HG03457 (cell line): ENCODE measurements at regions not wholly inside any gene's neighbourhood (a gene's known extent, or its start where the extent isn't known, plus 50 kb on each side); places are given as distances from the start of the nearest gene placed in this dataset.

ENCODE experiments used
- ATAC-seq: cut with Tn5 transposase; IDR thresholded peaks from one replicate; pipeline ENCODE4 v1.9.1; 2021; ENCODE audit warnings: moderate number of reproducible peaks; ENCODE audit not compliant: unreplicated experiment

DNA sequence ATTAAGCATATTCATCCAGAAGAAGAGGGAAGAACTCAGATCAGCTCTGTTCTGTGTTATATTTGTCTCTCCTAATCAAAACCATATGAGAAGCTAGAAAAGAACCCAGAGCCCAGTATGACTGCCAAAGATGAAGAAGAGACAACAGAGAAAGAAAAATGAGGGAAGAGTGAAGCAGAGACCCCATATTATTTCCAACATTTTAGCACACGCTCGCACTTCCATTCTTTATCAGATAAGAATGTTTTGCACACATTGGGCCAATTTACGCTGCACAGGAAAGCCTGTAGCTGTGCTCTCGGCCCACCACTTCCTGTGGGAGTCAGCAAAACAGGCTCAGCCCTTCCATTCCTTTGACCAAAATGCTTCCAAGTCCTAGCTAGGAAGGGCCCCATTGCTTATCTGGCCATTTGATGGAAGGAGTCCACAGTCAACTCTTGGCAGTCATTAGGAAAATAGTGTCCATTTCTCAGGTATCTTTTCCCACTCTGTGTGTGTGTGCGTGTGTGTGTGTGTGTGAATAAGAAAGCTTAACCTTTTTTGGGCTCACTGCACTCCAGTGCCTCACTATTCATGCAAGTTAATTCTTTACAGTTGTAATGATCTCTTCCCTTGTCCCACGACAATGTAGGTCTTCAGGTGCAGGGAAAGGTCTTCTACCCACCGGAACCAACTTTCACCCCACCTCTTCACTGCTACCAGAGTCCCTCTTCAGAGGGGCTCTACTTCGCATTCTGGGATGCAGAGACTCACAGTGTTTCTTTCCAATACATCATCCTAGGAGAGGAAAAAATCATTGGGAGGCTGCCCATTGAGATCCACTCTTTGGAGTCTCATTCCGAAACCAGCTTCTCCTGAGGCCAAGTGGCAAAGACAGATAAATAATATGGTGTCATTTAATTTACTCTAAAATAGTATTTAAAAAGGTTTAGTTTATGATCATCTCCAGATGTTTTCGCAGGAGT lies 237.5 kb downstream of the COG6 start:
- ATAC-seq = no peak

DNA sequence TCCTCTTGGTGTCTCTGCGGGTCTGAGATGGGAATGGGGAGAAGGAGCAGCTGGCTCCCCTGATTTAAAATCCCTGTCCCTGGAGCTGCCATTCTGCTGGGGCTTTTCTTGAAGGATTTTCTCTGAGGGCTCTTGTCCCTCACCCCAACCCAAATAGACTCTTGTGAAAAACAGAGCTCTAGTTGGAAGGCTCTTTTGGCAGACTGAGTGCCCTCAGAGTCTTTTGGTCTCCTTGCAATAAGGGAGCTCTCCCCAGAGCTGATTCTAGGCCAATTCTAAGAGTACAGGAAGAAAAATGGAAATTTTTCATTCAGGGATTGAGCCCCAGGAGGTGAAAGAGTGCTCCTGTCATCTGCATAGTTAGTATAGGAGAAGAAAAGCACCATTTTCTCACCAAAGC lies 238.3 kb downstream of the COG6 start:
- no peak for ATAC-seq

DNA sequence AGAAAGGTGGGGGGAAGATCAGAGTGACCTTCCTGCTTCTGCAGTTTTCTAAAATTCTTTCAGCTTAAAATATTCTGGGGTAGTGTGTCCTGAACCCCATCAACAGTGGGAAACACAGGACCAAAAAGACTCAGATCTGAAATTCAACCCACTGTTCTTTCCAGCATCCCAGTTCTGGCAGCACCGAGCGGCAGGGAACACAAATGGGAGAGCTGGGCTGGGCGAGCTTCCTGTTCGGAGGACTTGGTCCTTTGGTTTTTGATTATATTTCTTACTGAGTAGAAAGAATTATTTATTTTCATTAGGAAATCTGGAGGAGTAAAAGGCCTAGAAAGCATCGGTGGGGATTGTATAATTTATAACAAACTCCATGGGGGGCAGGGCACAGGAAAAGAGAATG lies 239.1 kb downstream of the COG6 start:
- ATAC-seq = no peak

DNA sequence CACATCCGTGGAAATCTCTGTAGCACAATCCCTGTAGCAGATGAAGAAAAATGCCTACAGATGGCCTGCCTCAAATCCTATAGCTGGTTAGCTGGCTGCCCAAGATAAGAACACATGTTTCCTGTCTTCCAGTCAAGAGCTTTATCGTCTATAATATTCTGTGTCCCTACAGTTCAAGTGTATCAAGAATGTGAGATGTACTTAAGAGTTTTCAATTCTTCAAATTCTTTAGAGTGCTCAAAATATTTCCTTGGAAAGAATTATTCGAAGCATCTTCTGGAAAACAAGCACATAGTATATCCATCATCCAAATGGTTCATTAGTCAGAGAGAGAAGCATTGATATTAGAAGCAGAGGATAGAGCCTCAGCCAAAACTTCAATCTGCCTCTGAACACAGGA lies 239.8 kb downstream of the COG6 start:
- ATAC-seq = no peak

DNA sequence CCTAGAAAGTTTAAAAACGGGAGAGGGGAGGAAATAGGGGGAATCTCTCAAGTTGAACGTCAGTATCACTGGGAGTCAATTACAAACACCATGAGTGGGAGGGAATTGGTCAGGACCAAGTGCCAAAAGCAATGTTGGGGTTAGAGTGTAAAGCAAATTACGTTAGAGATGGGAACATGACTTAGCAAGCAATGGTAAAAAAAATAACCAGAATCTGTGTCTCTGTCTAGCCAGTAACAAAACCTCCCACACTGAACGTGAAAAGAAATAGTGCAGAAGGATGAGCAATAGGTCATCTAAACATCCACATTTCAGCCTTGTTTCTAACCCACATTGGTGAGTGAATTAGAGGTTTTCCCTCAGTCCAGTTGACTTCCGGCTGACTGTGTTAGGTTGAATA lies 242.2 kb downstream of the COG6 start:
- ATAC-seq = no peak

DNA sequence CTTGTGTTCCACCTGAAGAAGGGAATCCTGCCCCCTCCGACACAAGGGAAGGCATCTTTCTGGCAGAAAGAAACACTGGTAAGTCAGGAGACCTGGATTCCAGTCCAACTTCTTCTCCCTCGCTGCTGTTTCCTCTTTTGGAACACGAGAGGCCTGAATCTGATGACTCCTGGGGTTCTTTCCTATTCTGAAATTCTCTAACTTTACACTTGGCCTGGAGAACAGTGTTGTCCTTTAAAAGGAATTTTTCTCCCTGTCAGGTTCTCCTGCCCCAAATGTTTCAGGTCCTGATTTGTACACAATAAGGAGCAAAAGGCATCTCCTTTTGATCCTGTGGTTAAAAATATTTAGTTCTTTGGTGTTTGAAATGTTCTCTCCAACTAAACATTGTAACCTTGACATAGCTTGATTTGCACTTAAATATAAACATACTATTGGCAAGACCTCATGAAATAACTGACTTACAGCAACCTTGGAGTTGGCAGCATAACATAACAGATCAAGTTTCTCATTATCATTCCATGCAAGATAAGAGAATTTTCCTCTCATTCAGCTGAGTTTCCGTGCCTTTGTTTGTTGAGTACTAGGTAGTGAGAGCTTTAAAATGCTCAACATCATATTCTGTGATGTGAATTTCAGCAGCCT lies 244.8 kb downstream of the COG6 start:
- no peak for ATAC-seq

DNA sequence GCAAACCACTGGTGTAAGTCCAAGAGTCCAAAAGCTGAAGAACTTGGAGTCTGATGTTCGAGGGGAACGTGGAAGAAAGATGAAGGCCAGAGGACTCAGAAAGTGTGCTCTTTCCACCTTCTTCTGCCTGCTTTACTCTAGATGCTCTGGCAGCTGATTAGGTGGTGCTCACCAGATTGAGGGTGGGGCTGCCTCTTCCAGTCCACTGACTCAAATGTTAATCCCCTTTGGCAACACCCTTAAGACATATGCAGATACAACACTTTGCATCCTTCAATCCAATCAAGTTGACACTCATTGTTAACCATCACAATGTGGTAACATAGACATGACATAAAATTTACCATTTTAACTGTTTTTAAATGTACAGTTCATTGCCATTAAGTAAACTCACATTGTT lies 249.5 kb downstream of the COG6 start:
- no peak for ATAC-seq

DNA sequence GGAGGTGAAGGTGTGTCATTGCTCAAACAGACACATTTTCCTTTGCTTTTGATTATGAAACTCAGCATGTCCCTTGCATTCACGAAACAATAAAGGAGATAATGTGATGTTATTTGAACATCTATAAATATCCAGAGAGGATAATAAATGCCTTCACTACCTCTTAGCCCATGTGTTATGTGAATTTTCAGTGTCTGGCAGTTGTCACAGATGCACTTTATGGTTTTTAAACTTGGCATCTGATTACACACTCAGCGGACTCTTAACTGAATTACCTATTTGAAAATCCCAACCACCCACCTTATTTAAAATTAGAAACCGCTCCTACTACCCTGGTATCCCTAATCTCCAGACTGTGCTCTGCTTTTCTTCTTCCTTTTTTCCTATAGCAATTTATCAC lies 254.2 kb downstream of the COG6 start:
- no peak for ATAC-seq

DNA sequence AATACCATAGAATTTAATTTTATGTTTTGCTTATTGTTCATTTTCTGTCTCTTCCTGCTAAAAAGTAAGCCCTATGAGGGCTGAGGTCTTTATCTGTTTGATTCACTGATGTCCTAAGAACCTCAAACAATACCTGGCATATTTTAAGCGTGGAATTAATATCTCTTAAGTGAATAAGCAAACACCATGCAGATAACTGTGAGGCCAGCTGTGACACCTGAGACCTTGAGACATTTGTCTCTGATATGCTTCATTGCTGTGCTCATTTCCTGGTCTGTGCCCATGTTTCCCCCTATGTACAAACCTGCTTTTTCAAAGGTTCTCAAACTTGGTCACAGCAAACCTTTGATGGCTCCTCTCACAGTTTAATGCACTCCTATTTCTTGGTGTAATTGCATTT lies 254.6 kb downstream of the COG6 start:
- no peak for ATAC-seq

DNA sequence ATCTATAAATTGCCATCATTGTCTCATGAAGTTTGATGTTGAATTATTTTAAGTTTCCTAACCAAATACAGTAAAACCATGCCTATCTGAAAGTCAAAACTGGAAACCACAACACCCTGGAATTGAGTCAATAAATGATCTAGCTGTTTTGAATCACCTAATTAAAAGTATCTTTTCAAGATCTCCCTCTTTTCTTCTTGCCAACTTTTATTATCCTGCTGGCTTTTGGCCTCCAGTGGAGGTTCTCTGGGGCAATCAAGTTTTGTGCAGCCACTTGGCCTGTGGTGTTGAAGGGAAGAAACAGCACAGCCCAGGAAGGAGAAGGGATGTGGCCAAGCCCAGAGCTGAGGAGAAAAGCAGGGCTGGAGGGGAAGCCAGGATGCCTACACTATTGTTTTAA lies 255.4 kb downstream of the COG6 start:
- ATAC-seq = no peak

DNA sequence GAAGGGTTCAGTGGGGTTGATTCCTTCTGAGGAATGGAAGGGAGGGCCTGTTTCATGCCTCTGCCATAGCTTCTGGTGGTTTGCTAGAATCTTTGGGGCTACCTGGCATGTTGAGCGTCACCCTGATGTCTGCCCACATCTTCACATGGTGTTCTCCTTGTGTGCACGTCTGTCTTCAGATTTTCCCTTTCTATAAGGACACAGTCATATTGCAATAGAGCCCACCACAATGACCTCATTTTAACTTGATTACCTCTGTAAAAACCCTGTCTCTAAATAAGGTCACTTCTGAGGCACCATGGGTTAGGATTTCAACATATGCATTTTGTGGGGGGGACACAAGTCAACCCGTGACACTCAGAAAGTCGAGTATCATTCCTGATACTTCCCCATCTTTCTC lies 257.9 kb downstream of the COG6 start:
- ATAC-seq = no peak

DNA sequence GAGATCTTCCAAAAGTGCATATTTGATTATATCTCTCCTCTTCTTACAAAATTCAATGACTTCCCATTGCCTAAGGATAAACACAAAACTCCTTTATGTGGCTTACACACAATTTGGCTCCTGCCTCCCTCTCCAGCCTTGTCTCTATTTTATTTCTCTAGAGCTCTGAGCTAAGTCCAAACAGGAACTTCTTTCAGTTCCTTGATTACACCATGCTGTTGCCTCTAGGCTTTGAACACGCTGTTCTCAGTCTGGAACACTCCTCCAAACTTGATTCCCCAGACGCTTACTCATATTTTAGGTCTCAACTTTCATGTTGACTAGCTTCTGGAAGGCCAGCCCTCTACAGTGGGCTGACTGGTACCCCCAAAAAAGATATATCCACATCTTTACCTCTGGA lies 258.5 kb downstream of the COG6 start:
- no peak for ATAC-seq

DNA sequence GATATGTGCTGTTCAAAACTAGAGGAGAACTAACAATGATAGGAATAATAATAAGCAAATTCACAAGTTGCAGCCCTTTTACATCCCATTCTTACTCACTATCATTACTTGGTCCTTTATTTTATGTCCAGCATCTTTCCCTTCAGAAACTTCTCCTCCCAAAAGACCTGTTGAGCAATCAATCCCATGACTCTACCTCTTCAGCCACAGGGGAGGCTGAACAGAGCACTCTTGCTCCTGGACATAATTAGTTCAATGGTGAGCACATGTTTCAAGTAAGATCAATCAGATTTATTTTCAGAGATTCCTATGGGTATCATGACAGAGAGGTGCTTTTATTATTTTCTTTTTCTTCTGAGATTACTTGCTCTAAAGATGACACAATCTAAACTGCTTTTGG lies 260.0 kb downstream of the COG6 start:
- ATAC-seq = no peak

DNA sequence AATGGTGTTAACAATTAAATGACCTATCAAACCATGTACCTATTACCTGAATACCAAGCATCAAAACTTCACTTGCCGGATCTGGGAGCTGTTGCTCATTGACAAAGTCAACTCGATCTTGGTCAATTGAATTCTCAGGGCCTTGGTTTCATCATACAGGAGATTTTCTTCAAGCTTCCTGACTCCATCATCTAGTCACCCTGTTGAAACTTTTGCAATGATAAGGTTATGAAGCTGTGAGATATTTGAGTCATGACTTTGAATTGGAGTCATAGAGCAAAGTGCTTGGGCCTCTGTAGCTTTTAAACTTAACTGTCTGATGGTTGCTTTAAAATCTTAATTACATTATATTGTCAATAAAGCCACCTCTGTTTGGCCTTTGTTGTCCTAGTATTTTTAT lies 260.9 kb downstream of the COG6 start:
- ATAC-seq = no peak

DNA sequence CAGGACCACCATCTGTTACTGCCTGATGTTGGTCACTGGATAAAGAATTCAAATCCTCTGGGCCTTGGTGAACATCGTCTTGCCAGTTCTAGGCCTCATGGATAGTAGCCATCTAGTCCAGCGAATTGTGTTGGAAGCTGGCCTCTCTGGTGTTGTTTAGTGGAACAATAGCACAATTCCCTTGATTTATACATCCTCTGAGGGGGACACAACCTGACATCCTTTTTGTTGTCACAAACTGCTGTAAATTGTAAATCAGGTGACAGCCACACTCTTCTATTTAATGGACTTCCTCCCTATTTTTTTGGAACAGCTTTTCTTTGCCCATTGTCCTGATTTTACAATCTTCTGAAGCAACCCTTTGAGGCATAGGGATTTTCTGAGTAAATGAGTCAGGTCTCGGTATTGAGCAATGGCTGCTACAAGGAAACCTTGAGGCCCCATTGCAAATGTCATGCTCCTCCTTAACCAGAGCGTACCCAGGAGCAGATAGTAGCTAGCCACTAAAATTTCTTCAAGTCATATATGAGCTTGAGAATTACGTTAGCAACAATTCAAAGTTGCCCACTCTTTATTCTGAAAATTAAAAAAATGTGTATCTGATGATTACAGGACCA lies 263.3 kb downstream of the COG6 start:
- no peak for ATAC-seq

DNA sequence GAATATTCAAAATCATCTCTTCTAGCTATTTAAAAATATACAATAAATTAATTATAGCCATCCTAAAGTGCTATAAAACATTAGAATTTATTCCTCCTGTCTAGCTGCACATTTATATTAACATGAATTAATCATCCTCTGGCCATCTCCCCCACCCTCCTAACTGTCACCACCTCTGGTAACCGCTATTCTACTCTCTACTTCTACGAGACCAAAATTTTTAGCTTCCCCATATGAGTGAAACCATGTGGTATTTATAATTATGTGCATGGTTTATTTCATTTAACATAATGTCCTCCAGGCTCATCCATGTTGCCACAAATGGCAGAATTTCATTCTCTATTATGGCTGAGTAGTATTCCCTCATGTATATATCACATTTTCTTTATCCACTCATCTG lies 265.2 kb downstream of the COG6 start:
- ATAC-seq = no peak

DNA sequence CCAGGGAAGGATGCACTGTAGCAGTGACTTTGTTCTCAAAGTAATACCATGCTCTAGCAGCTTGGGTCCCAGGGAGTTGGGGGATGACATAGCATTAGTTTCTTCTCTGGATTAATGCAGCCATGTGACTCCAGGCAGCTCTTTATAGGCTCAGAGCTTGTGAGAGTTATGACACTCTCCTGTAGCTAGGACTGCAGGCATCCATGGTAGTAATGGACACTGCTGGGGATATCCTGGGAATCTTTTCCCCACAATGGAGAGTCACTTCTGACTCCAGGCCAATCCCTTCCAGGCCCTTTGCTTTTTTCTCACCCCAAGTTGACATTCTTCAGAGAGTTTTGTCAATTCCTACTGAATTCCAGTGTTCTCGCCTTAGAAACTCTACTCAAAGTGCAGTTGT lies 270.9 kb downstream of the COG6 start:
- ATAC-seq = no peak

DNA sequence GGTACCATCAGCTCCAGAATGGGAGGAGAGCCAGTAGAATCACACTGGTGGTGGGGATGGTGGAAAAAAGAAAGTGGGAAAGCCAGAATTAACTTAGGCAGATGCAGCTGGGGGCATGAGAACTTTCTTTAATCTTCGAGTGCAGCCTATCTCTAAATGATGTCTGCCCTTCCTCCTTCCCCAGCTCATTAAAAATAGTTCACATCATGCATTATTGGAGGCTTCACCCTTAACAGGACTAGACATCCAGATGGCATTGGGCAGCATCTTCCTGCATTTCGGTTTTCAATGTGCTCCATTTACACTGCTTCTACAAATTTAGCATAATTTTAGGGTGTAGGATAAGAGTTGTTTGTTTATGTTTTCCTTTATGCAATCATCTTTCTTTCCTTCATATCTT lies 272.8 kb downstream of the COG6 start:
- no peak for ATAC-seq

DNA sequence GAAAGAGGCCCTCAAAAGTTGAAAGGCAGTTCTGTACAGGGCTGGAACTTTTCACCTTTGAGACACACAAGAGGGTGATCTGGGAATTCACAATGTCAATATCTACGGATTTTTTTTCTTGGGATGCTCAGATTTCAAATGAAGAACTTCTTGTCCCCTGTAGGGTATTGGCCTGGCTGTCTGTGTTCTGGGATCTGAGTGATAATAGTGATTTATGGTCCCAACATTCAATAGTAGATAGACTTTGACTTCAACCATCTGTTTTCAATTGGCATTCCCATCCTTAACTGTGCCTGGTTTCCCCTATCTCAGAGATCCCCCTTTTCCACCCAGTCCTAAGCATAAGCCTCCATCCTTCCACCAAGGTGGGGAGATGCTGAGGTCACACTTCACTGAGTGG lies 274.1 kb downstream of the COG6 start:
- no peak for ATAC-seq

DNA sequence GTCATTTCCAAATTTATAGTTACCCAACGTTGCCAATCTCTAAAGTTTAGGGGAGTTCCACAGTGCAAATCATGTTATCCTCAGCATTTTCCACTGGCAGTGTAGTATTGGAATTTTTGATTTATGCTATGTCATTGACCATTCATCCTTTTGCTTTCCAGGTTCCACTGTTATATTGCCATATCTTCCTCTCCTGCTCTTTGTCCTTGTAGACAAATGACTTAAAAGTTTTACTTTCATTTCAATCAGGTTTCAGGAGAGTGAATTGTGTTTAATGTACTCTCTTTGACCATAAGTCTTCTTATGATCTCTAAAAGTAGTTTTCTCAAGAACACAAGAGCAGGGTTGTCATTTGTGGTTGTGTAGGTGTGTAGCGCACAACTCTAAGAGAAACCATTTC lies 274.6 kb downstream of the COG6 start:
- ATAC-seq = no peak

DNA sequence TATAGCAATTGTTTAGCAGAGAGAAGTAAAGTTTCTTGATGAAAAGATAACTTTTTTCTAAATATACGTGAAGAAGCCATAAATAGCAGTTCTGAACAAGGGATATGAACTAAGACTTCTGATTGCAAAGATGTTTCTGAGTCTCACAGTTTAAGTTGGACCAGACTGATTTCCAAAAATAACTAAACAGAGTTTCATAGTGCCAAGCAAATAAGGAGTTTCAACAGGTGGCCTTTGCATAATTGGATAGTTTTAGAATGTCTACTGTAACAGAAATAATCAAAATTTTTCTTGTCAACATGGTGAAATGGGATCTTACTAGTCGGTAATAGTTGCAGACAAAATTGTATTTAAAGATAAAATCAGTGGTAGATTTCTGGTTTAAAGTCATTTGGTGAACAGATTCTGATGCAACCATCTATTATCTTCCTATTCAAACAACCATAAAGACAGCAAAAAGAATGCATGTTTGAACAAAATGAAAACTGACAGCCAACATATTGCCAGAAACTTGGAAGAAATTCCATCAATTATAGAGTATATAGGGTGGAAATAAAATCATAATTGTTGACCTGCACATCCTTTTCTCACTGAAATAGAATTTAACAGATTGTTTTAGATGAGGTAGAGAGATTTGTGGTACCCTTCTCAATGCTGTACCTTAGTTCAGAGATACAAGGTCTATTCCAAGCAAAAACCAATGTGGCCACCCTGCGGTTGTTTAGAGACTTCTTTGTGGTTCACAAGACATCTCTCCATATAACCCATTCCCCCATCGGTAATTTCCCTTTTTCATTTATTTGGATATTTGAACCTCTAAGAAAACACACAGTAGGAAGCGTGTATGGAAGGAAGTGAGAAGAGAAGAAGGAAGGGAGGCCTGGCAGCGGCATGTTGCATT lies 275.3 kb downstream of the COG6 start:
- no peak for ATAC-seq
